Astrocyte of the spinal cord (primary cell): ENCODE measurements at regions not wholly inside any gene's neighbourhood (a gene's known extent, or its start where the extent isn't known, plus 50 kb on each side); places are given as distances from the start of the nearest gene placed in this dataset.
"Not testable (repeated sequence)": the region's sequence is repeated elsewhere in the genome, so short reads cannot be mapped to it uniquely, and the experiment has no call there.

Experiments used
- DNase-seq: peaks from one replicate; pipeline ENCODE4 v3.0.0; 2011; ENCODE audit warnings: low read depth, low spot score
- H3K4me3 ChIP-seq: 2 replicates; pipeline ENCODE4 v1.5.1; 2011; ENCODE audit warnings: low read depth, mild to moderate bottlenecking, low read length, moderate library complexity
- in situ Hi-C: cut with HindIII; loops from 2 replicates; pipeline ENCODE4 v1.10.0; 2017; ENCODE audit warnings: low sequenced_read_pairs
- TF ChIP-seq, protein P1 (sequence below): IDR thresholded peaks from 2 replicates; pipeline ENCODE4 v1.5.1; 2012; ENCODE audit warnings: low read depth, mild to moderate bottlenecking, low read length, inconsistent platforms

DNA sequence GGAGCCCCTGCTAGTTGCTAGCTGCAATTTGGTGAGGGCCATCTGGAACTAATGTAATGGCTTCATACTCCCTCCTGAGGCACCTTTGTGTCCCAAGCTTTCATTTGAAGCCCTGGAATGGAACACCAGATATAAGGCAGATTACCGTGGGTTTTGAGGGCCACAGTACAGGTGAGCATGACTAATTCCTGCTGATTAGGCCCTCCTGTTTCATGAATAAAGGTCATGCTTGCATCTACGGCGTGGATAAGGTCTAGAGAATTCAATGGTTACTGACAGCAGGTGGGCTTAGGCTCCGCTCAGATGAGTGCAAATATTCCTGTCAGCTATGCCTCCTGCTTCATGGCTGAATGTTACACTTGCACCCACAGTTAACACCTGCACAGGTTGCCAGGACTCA is 495.4 kb downstream of the NAP1L3 start:
- in situ Hi-C loops, result no loop called here
- TF ChIP-seq, protein P1, sequence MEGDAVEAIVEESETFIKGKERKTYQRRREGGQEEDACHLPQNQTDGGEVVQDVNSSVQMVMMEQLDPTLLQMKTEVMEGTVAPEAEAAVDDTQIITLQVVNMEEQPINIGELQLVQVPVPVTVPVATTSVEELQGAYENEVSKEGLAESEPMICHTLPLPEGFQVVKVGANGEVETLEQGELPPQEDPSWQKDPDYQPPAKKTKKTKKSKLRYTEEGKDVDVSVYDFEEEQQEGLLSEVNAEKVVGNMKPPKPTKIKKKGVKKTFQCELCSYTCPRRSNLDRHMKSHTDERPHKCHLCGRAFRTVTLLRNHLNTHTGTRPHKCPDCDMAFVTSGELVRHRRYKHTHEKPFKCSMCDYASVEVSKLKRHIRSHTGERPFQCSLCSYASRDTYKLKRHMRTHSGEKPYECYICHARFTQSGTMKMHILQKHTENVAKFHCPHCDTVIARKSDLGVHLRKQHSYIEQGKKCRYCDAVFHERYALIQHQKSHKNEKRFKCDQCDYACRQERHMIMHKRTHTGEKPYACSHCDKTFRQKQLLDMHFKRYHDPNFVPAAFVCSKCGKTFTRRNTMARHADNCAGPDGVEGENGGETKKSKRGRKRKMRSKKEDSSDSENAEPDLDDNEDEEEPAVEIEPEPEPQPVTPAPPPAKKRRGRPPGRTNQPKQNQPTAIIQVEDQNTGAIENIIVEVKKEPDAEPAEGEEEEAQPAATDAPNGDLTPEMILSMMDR, result no peak
- H3K4me3 ChIP-seq, result no peak overlapping the region
- DNase-seq, result no peak

DNA sequence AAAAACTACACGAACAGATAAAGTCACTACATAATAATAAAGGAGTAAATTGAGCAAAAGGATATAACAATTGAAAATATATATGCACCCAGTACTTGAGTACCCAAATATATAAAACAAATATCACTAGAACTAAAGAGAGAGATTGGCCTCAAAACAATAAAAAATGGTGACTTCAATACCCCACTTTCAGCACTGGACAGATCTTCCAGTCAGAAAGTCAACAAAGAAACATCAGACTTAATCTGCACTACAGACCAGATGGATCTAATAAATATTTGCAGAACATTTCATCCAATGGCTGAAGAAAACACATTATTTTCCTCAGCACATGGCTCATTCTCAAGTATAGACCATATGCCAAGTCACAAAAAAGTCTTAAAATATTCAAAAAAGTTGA is 503.6 kb downstream of the NAP1L3 start:
- in situ Hi-C loops, result no loop called here
- H3K4me3 ChIP-seq, result no peak overlapping the region
- TF ChIP-seq, protein P1, result no peak
- DNase-seq, result no peak

DNA sequence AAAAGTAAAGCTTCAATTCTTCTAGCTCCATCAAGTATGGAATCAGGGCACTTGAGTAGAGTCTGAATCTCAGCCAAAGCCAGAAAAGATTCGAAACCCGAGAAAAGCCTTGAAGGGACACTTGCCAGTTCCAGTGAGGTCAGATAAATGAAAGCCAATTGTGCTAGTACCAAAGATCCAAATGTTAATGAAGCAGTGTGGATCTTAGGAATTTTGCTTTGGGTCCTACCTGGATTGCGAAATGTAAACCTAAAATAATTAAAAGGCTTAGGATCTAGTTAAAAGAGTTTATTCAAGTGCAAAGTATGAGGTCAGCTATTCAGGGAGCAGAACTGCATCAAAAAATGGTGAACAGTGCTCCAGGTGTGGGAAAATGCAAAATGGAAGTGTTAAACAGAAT is 552.6 kb downstream of the NAP1L3 start:
- TF ChIP-seq, protein P1, result no peak
- no peak for DNase-seq
- in situ Hi-C loops, result no loop called here
- no peak overlapping the region for H3K4me3 ChIP-seq

DNA sequence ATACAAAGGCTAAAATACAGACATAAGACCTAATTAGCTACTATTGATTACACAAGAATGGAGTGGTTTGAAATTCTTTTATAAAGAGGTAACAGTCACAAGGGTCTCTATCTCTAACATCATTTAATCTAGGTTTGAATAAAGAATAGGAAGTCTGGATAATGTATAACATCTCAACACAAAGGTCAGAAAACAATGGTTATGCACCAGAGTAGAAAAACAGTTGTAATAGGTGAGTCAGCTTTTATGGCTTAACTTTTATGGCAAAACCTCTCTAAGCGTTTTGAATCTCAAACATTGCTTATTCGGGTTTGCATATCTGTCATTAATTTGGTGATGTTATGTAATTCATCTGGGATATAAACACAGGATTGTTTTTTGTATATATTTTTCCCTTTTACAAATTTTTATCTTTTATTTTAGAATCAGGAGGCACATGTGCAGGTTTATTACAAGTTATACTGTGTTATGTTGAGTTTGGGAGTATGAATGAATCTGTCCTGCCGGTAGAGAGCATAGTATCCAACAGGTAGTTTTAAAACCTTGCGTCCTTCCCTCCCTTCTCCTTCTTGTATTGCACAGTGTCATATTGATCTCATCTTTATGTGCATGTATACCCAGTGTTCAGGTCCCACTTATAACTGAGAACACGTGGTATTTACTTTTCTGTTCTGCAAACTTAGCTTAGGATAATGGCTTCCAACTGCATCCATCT is 569.9 kb downstream of the NAP1L3 start:
- in situ Hi-C loops, DNase-seq, H3K4me3 ChIP-seq: not testable (repeated sequence)

DNA sequence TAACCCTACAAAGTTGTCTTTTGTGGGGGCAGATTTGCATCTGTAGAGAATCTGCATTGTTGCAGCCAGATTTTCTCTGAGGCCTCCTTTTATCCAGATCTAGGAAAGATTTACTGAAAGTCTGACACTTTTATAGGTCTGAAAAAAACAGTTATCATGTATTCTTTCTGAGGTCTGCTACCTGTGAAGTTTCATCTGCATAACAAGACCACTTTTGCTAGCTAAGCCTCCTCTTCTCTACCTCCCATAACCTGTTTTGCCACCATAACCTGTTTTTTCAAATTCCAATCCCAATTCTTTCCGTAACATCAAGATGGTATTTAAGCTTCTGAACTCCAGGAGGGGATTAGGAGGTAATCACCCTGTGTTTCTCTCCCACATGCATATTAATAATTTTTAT is 577.8 kb downstream of the NAP1L3 start:
- in situ Hi-C loops, H3K4me3 ChIP-seq, DNase-seq: not testable (repeated sequence)

DNA sequence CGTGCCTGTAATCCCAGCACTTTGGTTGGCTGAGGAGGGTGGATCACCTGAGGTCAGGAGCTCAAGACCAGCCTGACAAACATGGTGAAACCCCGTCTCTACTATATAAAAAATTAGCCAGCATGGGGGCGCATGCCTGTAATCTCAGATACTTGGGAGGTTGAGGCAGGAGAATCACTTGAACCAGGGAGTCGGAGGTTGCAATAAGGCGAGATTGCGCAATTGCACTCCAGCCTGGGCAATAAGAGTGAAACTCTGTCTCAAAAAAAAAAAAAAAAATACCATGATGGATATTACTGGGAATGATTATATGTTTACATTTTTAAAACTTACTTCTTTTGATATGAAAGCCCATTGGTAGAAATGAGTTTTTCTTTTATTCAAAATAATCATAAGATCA is 594.5 kb downstream of the NAP1L3 start:
- in situ Hi-C loops, DNase-seq, H3K4me3 ChIP-seq: not testable (repeated sequence)

DNA sequence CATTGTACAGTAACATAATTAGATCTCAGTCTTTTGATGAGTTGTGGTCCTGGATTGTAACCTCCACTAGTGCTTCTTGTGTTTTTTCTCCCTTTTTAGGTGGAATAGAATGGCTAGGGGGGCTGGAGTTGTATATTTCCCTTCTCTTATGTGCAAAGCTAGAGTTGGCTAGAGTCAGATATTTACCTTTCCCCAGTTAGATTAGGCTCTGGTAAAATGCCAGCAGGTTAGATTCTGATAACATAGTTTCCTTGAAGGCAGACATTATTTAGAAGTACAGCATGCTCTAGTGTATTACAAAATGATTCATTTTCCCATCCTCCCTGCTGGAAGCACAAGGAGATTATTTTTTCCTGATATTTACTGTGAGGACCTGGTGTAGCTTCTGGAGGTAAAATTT is 618.1 kb downstream of the NAP1L3 start:
- DNase-seq, H3K4me3 ChIP-seq, in situ Hi-C loops: not testable (repeated sequence)

DNA sequence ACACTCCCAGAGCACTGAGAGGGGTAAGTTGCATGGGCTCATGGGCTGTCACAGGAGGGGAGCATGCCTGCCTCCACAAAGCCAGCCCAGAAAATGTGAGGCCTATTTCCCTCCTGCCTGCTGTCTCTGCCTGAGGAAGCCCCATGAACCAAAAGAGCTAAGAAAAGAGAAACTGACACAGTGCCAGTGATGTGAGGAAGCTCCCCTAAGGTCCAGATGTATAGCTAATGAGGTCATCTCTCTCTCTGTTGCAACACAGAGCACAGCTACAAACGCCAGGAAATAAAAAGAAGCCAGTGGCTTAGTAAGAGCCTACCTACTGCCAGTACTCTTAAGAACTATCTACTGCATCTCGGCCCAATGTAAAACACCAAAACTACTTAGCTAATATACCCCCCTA is 653.5 kb downstream of the NAP1L3 start:
- DNase-seq, result peak; percentile 0
- H3K4me3 ChIP-seq, in situ Hi-C loops: not testable (repeated sequence)

DNA sequence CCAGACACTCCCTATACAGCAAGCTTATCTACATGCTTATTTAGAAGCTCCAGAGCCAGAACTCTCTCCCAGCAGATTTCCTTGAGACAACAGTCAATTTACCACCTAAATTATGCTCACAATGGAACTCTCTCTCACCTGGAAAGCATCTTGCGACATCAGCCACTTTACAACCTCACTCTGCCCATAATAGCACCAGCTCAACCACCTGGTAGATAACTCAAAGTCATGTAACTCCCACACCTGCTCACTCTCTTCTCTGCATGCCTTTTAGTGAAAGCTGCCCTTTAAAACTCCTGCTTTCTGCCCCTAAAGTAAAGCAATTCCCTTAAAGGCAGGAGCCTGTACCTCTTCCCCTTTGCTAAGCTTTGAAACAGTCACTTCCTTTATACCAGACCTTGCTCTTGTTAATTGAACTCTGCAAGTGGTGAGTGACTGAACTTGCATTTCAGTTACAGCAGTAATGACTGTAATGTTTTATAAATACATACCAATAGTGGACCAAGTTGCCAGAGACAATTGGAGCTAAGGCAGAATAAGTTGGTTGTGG is 658.8 kb downstream of the NAP1L3 start:
- DNase-seq, H3K4me3 ChIP-seq, in situ Hi-C loops: not testable (repeated sequence)
